H1 (cell line): ENCODE measurements at regions not wholly inside any gene's neighbourhood (a gene's known extent, or its start where the extent isn't known, plus 50 kb on each side); places are given as distances from the start of the nearest gene placed in this dataset.

Experiments
- POLR2A ChIP-seq, 2 experiments: IDR thresholded peaks; 1 replicate in 1 of 2; 2 replicates in 1 of 2; pipeline ENCODE4 v1.6.1; 2011; ENCODE audit warnings: low read depth in 2 of 2, low read length in 2 of 2, mild to moderate bottlenecking in 2 of 2; ENCODE audit errors: control extremely low read depth in 1 of 2
- ZNF274 ChIP-seq: IDR thresholded peaks from 2 replicates; pipeline ENCODE4 v1.7.0; 2012; ENCODE audit warnings: low read length, borderline replicate concordance; ENCODE audit errors: extremely low read depth

DNA sequence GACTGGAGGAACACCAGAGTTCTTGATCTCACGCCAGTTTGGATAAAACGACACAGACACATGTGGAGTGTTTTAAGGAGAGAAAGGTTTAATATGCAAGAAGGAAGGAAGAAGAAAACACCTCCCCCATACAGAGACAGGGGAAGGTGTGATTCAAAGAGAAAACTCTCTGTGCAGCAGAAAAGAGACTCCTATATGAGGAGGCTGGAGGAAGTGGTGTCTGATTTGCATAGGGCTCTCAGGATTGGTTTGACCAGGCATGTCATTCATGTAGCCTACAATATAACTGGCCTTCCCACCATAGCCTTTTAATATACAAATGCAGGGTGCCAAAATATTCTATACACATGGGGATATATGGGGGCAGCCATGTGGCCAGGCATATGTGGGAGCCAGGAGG, 1386.5 kb downstream of the RPIA start:
- TF ChIP-seq ZNF274 (no peak), POLR2A (IDR thresholded peaks at IDR 0.05; ENCODE audit: control extremely low read depth in 1 of 2, low read depth in 2 of 2, low read length in 2 of 2) (no peak)
